SJCRH30 (cell line): ENCODE measurements at regions not wholly inside any gene's neighbourhood (a gene's known extent, or its start where the extent isn't known, plus 50 kb on each side); places are given as distances from the start of the nearest gene placed in this dataset.
A peak's percentile ranks its signal among the peaks of the same experiment; 100 is the strongest.

ENCODE experiments used
- DNase-seq, 2 experiments: peaks; one replicate each; pipeline ENCODE4 v3.0.0-alpha.2; 2015 to 2020
- H3K27ac ChIP-seq: fragments of 250-450 bp; sonication (Bioruptor Pico); 2 replicates; pipeline ENCODE4 v1.5.1; 2020; ENCODE audit warnings: mild to moderate bottlenecking, moderate library complexity
- H3K27me3 ChIP-seq: fragments of 250-450 bp; sonication (Bioruptor Pico); 2 replicates; pipeline ENCODE4 v1.5.1; 2020; ENCODE audit warnings: mild to moderate bottlenecking, moderate library complexity
- H3K36me3 ChIP-seq: fragments of 250-450 bp; sonication (Bioruptor Pico); 2 replicates; pipeline ENCODE4 v1.5.1; 2020; ENCODE audit warnings: mild to moderate bottlenecking, moderate library complexity
- H3K4me1 ChIP-seq: fragments of 250-450 bp; sonication (Bioruptor Pico); 2 replicates; pipeline ENCODE4 v1.5.1; 2020; ENCODE audit warnings: mild to moderate bottlenecking, moderate library complexity
- H3K4me3 ChIP-seq: fragments of 250-450 bp; sonication (Bioruptor Pico); 2 replicates; pipeline ENCODE4 v1.5.1; 2020; ENCODE audit warnings: mild to moderate bottlenecking, moderate library complexity
- H3K9me3 ChIP-seq: fragments of 250-450 bp; sonication (Bioruptor Pico); replicated peaks from 2 replicates; pipeline ENCODE4 v1.5.1; 2020; ENCODE audit warnings: mild to moderate bottlenecking, moderate library complexity

- H3K4me1 ChIP-seq, result no peaks in the 10 kb centered on the region; the same call in 1 of the 2 replicates
- no peaks in the 10 kb centered on the region; the same call in 1 of the 2 replicates for H3K9me3 ChIP-seq
- H3K27me3 ChIP-seq, result no peaks in the 10 kb centered on the region
- no peak overlapping the region for H3K27ac ChIP-seq
- H3K4me3 ChIP-seq, result no peak overlapping the region
- DNase-seq, result no peak
- H3K36me3 ChIP-seq, result no peaks in the 10 kb centered on the region
Observed at GRCh38 chr9:117535973-117536372, 121.1 kb upstream of the ASTN2 start.

GRCh38 chr9:117535434-117535833, 120.6 kb upstream of the ASTN2 start:
- Histone ChIP-seq H3K36me3 (no peaks in the 10 kb centered on the region), H3K4me1 (no peaks in the 10 kb centered on the region; the same call in 1 of the 2 replicates), H3K4me3 (no peak overlapping the region), H3K27me3 (no peaks in the 10 kb centered on the region), H3K9me3 (no peaks in the 10 kb centered on the region; the same call in 1 of the 2 replicates), H3K27ac (no peak overlapping the region)
- no peak for DNase-seq

GRCh38 chr9:117528225-117528624, 113.4 kb upstream of the ASTN2 start:
- no peaks in the 10 kb centered on the region for H3K9me3 ChIP-seq
- H3K36me3 ChIP-seq, result no peaks in the 10 kb centered on the region
- no peak overlapping the region for H3K4me3 ChIP-seq
- H3K27ac ChIP-seq, result no peak overlapping the region
- H3K4me1 ChIP-seq, result no peaks in the 10 kb centered on the region
- no peaks in the 10 kb centered on the region for H3K27me3 ChIP-seq
- DNase-seq, result no peak

GRCh38 chr9:117526674-117527073, 111.8 kb upstream of the ASTN2 start:
- Histone ChIP-seq H3K4me3 (no peak overlapping the region), H3K36me3 (no peaks in the 10 kb centered on the region), H3K27ac (no peak overlapping the region), H3K27me3 (no peaks in the 10 kb centered on the region), H3K9me3 (no peaks in the 10 kb centered on the region), H3K4me1 (no peaks in the 10 kb centered on the region)
- no peak for DNase-seq

- Histone ChIP-seq H3K4me1 (no peaks in the 10 kb centered on the region), H3K36me3 (no peaks in the 10 kb centered on the region)
Observed at GRCh38 chr9:117523531-117524153, 108.8 kb upstream of the ASTN2 start.

GRCh38 chr9:117521293-117521692, 106.4 kb upstream of the ASTN2 start:
- Histone ChIP-seq H3K4me1 (no peaks in the 10 kb centered on the region), H3K9me3 (no peaks in the 10 kb centered on the region; the same call in 1 of the 2 replicates), H3K4me3 (no peak overlapping the region), H3K36me3 (no peaks in the 10 kb centered on the region), H3K27ac (no peak overlapping the region), H3K27me3 (no peaks in the 10 kb centered on the region)
- DNase-seq, result no peak

More at GRCh38 chr9:117523531-117524153, 108.8 kb upstream of the ASTN2 start:
- no peak for DNase-seq
- Histone ChIP-seq H3K4me3 (no peak overlapping the region), H3K27ac (no peak overlapping the region), H3K9me3 (no peaks in the 10 kb centered on the region; the same call in 1 of the 2 replicates), H3K27me3 (no peaks in the 10 kb centered on the region)

- Histone ChIP-seq H3K36me3 (no peaks in the 10 kb centered on the region), H3K27me3 (no peaks in the 10 kb centered on the region), H3K4me1 (no peaks in the 10 kb centered on the region), H3K9me3 (no peaks in the 10 kb centered on the region; the same call in 1 of the 2 replicates), H3K27ac (no peak overlapping the region), H3K4me3 (no peak overlapping the region)
- no peak for DNase-seq
Observed at GRCh38 chr9:117516676-117517632, 102.1 kb upstream of the ASTN2 start.

GRCh38 chr9:117511852-117512481, 97.1 kb upstream of the ASTN2 start:
- no peaks in the 10 kb centered on the region for H3K4me1 ChIP-seq
- DNase-seq, result no peak
- H3K27ac ChIP-seq, result no peak overlapping the region
- no peaks in the 10 kb centered on the region for H3K27me3 ChIP-seq
- no peak overlapping the region for H3K4me3 ChIP-seq
- no peaks in the 10 kb centered on the region for H3K9me3 ChIP-seq
- H3K36me3 ChIP-seq, result no peaks in the 10 kb centered on the region

GRCh38 chr9:117496307-117496706, 81.5 kb upstream of the ASTN2 start:
- peaks cover 4% of the 10 kb centered on the region; the same call in 1 of the 2 replicates for H3K4me1 ChIP-seq
- H3K27me3 ChIP-seq, result no peaks in the 10 kb centered on the region
- no peak overlapping the region for H3K27ac ChIP-seq
- DNase-seq, result no peak
- 0 out of 2 replicates have a peak, but pooled peaks cover 4% of the 10 kb centered on the region for H3K9me3 ChIP-seq
- no peak overlapping the region for H3K4me3 ChIP-seq
- no peaks in the 10 kb centered on the region for H3K36me3 ChIP-seq

GRCh38 chr9:117494401-117495090, 79.7 kb upstream of the ASTN2 start:
- no peak overlapping the region for H3K27ac ChIP-seq
- H3K9me3 ChIP-seq, result 0 out of 2 replicates have a peak, but pooled peaks cover 4% of the 10 kb centered on the region
- DNase-seq, result peak in 1 of 2 experiments; percentile 45
- H3K27me3 ChIP-seq, result no peaks in the 10 kb centered on the region
- H3K4me3 ChIP-seq, result peak overlapping the region; percentile 40
- no peaks in the 10 kb centered on the region for H3K36me3 ChIP-seq
- peaks cover 4% of the 10 kb centered on the region; the same call in 1 of the 2 replicates for H3K4me1 ChIP-seq

GRCh38 chr9:117492476-117492875, 77.6 kb upstream of the ASTN2 start:
- Histone ChIP-seq H3K27ac (no peak overlapping the region), H3K4me3 (no peak overlapping the region), H3K4me1 (peaks cover 4% of the 10 kb centered on the region; the same call in 1 of the 2 replicates), H3K27me3 (no peaks in the 10 kb centered on the region), H3K9me3 (0 out of 2 replicates have a peak, but pooled peaks cover 4% of the 10 kb centered on the region), H3K36me3 (no peaks in the 10 kb centered on the region)
- DNase-seq, result no peak

GRCh38 chr9:117491491-117491890, 76.6 kb upstream of the ASTN2 start:
- H3K27me3 ChIP-seq, result no peaks in the 10 kb centered on the region
- peaks cover 10% of the 10 kb centered on the region for H3K4me1 ChIP-seq
- no peak for DNase-seq
- no peaks in the 10 kb centered on the region for H3K36me3 ChIP-seq
- 0 out of 2 replicates have a peak, but pooled peaks cover 4% of the 10 kb centered on the region for H3K9me3 ChIP-seq
- no peak overlapping the region for H3K4me3 ChIP-seq
- no peak overlapping the region for H3K27ac ChIP-seq

- no peak for DNase-seq
- Histone ChIP-seq H3K36me3 (no peaks in the 10 kb centered on the region), H3K4me1 (peaks cover 10% of the 10 kb centered on the region), H3K27ac (no peak overlapping the region), H3K4me3 (no peak overlapping the region), H3K9me3 (no peaks in the 10 kb centered on the region), H3K27me3 (no peaks in the 10 kb centered on the region)
Observed at GRCh38 chr9:117490199-117490598, 75.3 kb upstream of the ASTN2 start.

GRCh38 chr9:117488659-117489058, 73.8 kb upstream of the ASTN2 start:
- no peaks in the 10 kb centered on the region for H3K9me3 ChIP-seq
- DNase-seq, result no peak

More at GRCh38 chr9:117488659-117489058, 73.8 kb upstream of the ASTN2 start:
- Histone ChIP-seq H3K36me3 (no peaks in the 10 kb centered on the region), H3K4me3 (no peak overlapping the region), H3K4me1 (peaks cover 11% of the 10 kb centered on the region; the same call in 1 of the 2 replicates), H3K27ac (no peak overlapping the region), H3K27me3 (no peaks in the 10 kb centered on the region)
